HepG2 (cell line): ENCODE measurements at regions not wholly inside any gene's neighbourhood (a gene's known extent, or its start where the extent isn't known, plus 50 kb on each side); places are given as distances from the start of the nearest gene placed in this dataset.

Source experiments
- ATAC-seq: fragments of 200-7000 bp; cut with Tn5 transposase; 3 replicates; pipeline ENCODE4 v1.9.1; 2020; ENCODE audit warnings: mild to moderate bottlenecking, moderate library complexity
- BruUV-seq: library from RNA; stranded (reverse); fragments of 400-500 nt; replicated peaks from 2 replicates; lab custom pipeline; 2021; lab: Mats Ljungman, UMichigan
- CTCF ChIA-PET: fragments of 300-600 bp; formaldehyde crosslinking; extraction: SDS; loops from one replicate; lab custom pipeline; 2021; ENCODE audit warnings: low total read pairs, inconsistent platforms, low intra/inter-chr PET ratio; lab: Yijun Ruan, JAX
- POLR2A ChIA-PET: fragments of 350-600 bp; sonication (Branson Sonifier 250); formaldehyde crosslinking; loops from one replicate; lab custom pipeline; 2020; ENCODE audit warnings: antibody characterized with exemption, inconsistent platforms; lab: Yijun Ruan, JAX
- DNase-seq: peaks from one replicate; pipeline ENCODE4 v3.0.0-alpha.2; 2015; ENCODE audit warnings: low spot score
- FAIRE-seq: peaks from 3 replicates; lab custom pipeline; 2011; peaks lifted over from hg19 to GRCh38; lab: Jason Lieb, UNC
- H2AFZ ChIP-seq: one replicate; pipeline ENCODE4 v1.6.1; 2011; ENCODE audit warnings: low read length, inconsistent platforms
- H3K27ac ChIP-seq: fragments of 300-600 bp; 3 replicates; pipeline ENCODE4 v1.8.0; 2011; ENCODE audit warnings: mixed run types, mild to moderate bottlenecking, mixed read lengths, low read length, inconsistent platforms; ENCODE audit not compliant: insufficient read depth; ENCODE audit errors: extremely low read length
- H3K27me3 ChIP-seq, 2 experiments: fragments of 200-600 bp in 1 of 2; 2 replicates in 1 of 2; 3 replicates in 1 of 2; pipeline versions ENCODE4 v1.6.0 to v1.8.0; 2011; ENCODE audit warnings: low read length in 2 of 2, mild to moderate bottlenecking in 2 of 2, moderate library complexity in 2 of 2, inconsistent platforms in 1 of 2; ENCODE audit not compliant: insufficient read depth in 2 of 2, control insufficient read depth in 1 of 2
- H3K36me3 ChIP-seq, 2 experiments: fragments of 200-600 bp in 1 of 2; replicated peaks in 1 of 2; 2 replicates in 1 of 2; 3 replicates in 1 of 2; pipeline versions ENCODE4 v1.5.1 to v1.8.0; 2011; ENCODE audit warnings: low read length in 2 of 2, inconsistent platforms in 1 of 2; ENCODE audit not compliant: insufficient read depth in 2 of 2, control insufficient read depth in 1 of 2
- H3K4me1 ChIP-seq: 2 replicates; pipeline ENCODE4 v1.5.1; 2012; ENCODE audit warnings: low read length, inconsistent platforms; ENCODE audit not compliant: insufficient read depth
- H3K4me2 ChIP-seq: 2 replicates; pipeline ENCODE4 v1.6.0; 2011; ENCODE audit warnings: low read depth, low read length, inconsistent platforms
- H3K4me3 ChIP-seq, 3 experiments: fragments of 200-600 bp in 1 of 3; sonication (generic), shearing (Covaris generic) in 1 of 3; replicated peaks in 1 of 3; 2 replicates each; pipeline ENCODE4 v1.5.1; 2011 to 2016; ENCODE audit warnings: low read length in 3 of 3, inconsistent platforms in 2 of 3, low read depth in 2 of 3, mild to moderate bottlenecking in 2 of 3, control low read depth in 1 of 3, mixed read lengths in 1 of 3; ENCODE audit not compliant: insufficient read depth in 1 of 3
- H3K79me2 ChIP-seq: one replicate; pipeline ENCODE4 v1.6.1; 2011; ENCODE audit warnings: low read length, inconsistent platforms; ENCODE audit not compliant: insufficient read depth
- H3K9ac ChIP-seq: 2 replicates; pipeline ENCODE4 v1.6.0; 2011; ENCODE audit warnings: mild to moderate bottlenecking, low read depth, low read length, inconsistent platforms; ENCODE audit not compliant: insufficient read depth
- H3K9me3 ChIP-seq: 2 replicates; pipeline ENCODE4 v1.5.1; 2012; ENCODE audit warnings: mild to moderate bottlenecking, low read length
- H4K20me1 ChIP-seq: 2 replicates; pipeline ENCODE4 v1.6.0; 2011; ENCODE audit warnings: inconsistent platforms, mild to moderate bottlenecking, low read length, moderate library complexity; ENCODE audit not compliant: insufficient read depth
- BATF2 ChIP-seq: sonication (generic); formaldehyde crosslinking; IDR thresholded peaks from 2 replicates; pipeline ENCODE4 v1.8.0; 2022; ENCODE audit warnings: mild to moderate bottlenecking, missing genetic modification reagents, moderate library complexity
- FOXO1 ChIP-seq: sonication (generic); formaldehyde crosslinking; IDR thresholded peaks from 2 replicates; pipeline ENCODE4 v1.4.0; 2020; ENCODE audit warnings: missing genetic modification reagents
- HNRNPH1 ChIP-seq: fragments of 200-400 bp; formaldehyde crosslinking; optimal IDR thresholded peaks from 2 replicates; pipeline ENCODE3; 2017; ENCODE audit warnings: mild to moderate bottlenecking, low read depth, low read length
- SMARCE1 ChIP-seq: fragments of 450-650 bp; IDR thresholded peaks from 2 replicates; pipeline ENCODE4 v1.6.1; 2017; ENCODE audit warnings: borderline replicate concordance
- SP2 ChIP-seq: sonication (generic); formaldehyde crosslinking; IDR thresholded peaks from 2 replicates; pipeline ENCODE4 v1.5.1; 2020; ENCODE audit warnings: mild to moderate bottlenecking, missing genetic modification reagents
- TAF1 ChIP-seq: sonication (generic); formaldehyde crosslinking; IDR thresholded peaks from 2 replicates; pipeline ENCODE4 v1.4.0; 2020; ENCODE audit warnings: missing genetic modification reagents
- ZBTB26 ChIP-seq: IDR thresholded peaks from 2 replicates; pipeline ENCODE4 v1.6.1; 2016; ENCODE audit warnings: missing compliant biosample characterization, missing genetic modification reagents, borderline replicate concordance
- ZFYVE20 ChIP-seq: sonication (generic); formaldehyde crosslinking; IDR thresholded peaks from 2 replicates; pipeline ENCODE4 v1.8.0; 2023; ENCODE audit warnings: low read depth, mild to moderate bottlenecking, moderate library complexity, missing genetic modification reagents, borderline replicate concordance
- ZNF337 ChIP-seq: sonication (generic); formaldehyde crosslinking; IDR thresholded peaks from 2 replicates; pipeline ENCODE4 v1.5.1; 2020; ENCODE audit warnings: missing genetic modification reagents, low read depth, mild to moderate bottlenecking, borderline replicate concordance
- ZNF570 ChIP-seq: sonication (generic); formaldehyde crosslinking; IDR thresholded peaks from 2 replicates; pipeline ENCODE4 v1.4.0; 2020; ENCODE audit warnings: mild to moderate bottlenecking, missing genetic modification reagents, borderline replicate concordance
- ZNF678 ChIP-seq: sonication (generic); formaldehyde crosslinking; IDR thresholded peaks from 2 replicates; pipeline ENCODE4 v1.4.0; 2020; ENCODE audit warnings: mild to moderate bottlenecking, missing genetic modification reagents
- ZSCAN5A ChIP-seq: sonication (generic); formaldehyde crosslinking; IDR thresholded peaks from 2 replicates; pipeline ENCODE4 v1.8.0; 2022; ENCODE audit warnings: mild to moderate bottlenecking, missing genetic modification reagents, borderline replicate concordance
- WGBS: methylation state at CpG from one replicate; pipeline ENCODE4 v1.1.6; 2017; ENCODE audit warnings: low lambda C conversion rate; 5-methylcytosine and 5-hydroxymethylcytosine counted together
- in situ Hi-C: cut with HindIII; loops from 2 replicates; pipeline ENCODE4 v1.10.0; 2017; ENCODE audit warnings: low pct_unique_long_range_greater_than_20kb; ENCODE audit not compliant: extremely low pct_ligation_motif_present
- intact Hi-C: fragments of 100-400 bp; cut with micrococcal nuclease; formaldehyde crosslinking; loops from one replicate; pipeline ENCODE4 v1.10.0; 2022; ENCODE audit not compliant: unreplicated experiment
- TF ChIP-seq, protein P1 (sequence below): sonication (generic); formaldehyde crosslinking; IDR thresholded peaks from 2 replicates; pipeline ENCODE4 v1.4.0; 2020; ENCODE audit warnings: missing genetic modification reagents, borderline replicate concordance

- H4K20me1 ChIP-seq: no peaks in the 10 kb centered on the region
- no peak for FAIRE-seq
- no peak overlapping the region for H2AFZ ChIP-seq
- no peak for ATAC-seq
- no peaks in the 10 kb centered on the region for H3K36me3 ChIP-seq
- H3K9me3 ChIP-seq: no peaks in the 10 kb centered on the region
- intact Hi-C loops (no loop called here), in situ Hi-C loops (no loop called here)
- WGBS: 6% methylated on average over 16 of the region's 16 CpGs
- ChIA-PET CTCF (no interaction called here), POLR2A (no interaction called here)
- TF ChIP-seq ZFYVE20 (no peak), SMARCE1 (no peak), ZSCAN5A (no peak), ZNF678 (CRISPR knock-in tag) (no peak), TAF1 (CRISPR knock-in tag) (no peak), HNRNPH1 (no peak), SP2 (CRISPR knock-in tag) (no peak), ZNF570 (no peak), ZNF337 (CRISPR knock-in tag) (no peak), ZBTB26 (CRISPR knock-in tag) (no peak), FOXO1 (CRISPR knock-in tag) (no peak), BATF2 (no peak)
- TF ChIP-seq, protein P1, sequence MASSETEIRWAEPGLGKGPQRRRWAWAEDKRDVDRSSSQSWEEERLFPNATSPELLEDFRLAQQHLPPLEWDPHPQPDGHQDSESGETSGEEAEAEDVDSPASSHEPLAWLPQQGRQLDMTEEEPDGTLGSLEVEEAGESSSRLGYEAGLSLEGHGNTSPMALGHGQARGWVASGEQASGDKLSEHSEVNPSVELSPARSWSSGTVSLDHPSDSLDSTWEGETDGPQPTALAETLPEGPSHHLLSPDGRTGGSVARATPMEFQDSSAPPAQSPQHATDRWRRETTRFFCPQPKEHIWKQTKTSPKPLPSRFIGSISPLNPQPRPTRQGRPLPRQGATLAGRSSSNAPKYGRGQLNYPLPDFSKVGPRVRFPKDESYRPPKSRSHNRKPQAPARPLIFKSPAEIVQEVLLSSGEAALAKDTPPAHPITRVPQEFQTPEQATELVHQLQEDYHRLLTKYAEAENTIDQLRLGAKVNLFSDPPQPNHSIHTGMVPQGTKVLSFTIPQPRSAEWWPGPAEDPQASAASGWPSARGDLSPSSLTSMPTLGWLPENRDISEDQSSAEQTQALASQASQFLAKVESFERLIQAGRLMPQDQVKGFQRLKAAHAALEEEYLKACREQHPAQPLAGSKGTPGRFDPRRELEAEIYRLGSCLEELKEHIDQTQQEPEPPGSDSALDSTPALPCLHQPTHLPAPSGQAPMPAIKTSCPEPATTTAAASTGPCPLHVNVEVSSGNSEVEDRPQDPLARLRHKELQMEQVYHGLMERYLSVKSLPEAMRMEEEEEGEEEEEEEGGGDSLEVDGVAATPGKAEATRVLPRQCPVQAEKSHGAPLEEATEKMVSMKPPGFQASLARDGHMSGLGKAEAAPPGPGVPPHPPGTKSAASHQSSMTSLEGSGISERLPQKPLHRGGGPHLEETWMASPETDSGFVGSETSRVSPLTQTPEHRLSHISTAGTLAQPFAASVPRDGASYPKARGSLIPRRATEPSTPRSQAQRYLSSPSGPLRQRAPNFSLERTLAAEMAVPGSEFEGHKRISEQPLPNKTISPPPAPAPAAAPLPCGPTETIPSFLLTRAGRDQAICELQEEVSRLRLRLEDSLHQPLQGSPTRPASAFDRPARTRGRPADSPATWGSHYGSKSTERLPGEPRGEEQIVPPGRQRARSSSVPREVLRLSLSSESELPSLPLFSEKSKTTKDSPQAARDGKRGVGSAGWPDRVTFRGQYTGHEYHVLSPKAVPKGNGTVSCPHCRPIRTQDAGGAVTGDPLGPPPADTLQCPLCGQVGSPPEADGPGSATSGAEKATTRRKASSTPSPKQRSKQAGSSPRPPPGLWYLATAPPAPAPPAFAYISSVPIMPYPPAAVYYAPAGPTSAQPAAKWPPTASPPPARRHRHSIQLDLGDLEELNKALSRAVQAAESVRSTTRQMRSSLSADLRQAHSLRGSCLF (CRISPR knock-in tag): no peak
- H3K27me3 ChIP-seq: peaks cover 0 to 11% of the 10 kb centered on the region in 2 experiments; a peak in 2 of 5 replicates
- DNase-seq: no peak
- no TSS peak for BruUV-seq
- H3K9ac ChIP-seq: no peak overlapping the region
- no peaks in the 10 kb centered on the region for H3K79me2 ChIP-seq
- H3K4me3 ChIP-seq: no peak overlapping the region
- no peaks in the 10 kb centered on the region for H3K4me1 ChIP-seq
- H3K4me2 ChIP-seq: no peak overlapping the region
- no peak overlapping the region for H3K27ac ChIP-seq
Measured at GRCh38 chr20:57849521-57850215, 139.9 kb upstream of the PMEPA1 start.
